NB4 (cell line): ENCODE measurements at regions not wholly inside any gene's neighbourhood (a gene's known extent, or its start where the extent isn't known, plus 50 kb on each side); places are given as distances from the start of the nearest gene placed in this dataset.

Source experiments
- DNase-seq: peaks from one replicate; pipeline ENCODE4 v3.0.0; 2010; ENCODE audit warnings: low read depth
- H3K4me3 ChIP-seq: one replicate; pipeline ENCODE4 v1.5.1; 2011; ENCODE audit warnings: mild to moderate bottlenecking, low read depth, low read length, moderate library complexity
- CTCF ChIP-seq: IDR thresholded peaks from one replicate; pipeline ENCODE4 v1.5.1; 2012; ENCODE audit warnings: low read depth, low read length
- MAX ChIP-seq: IDR thresholded peaks from 2 replicates; pipeline ENCODE4 v1.6.1; 2011; ENCODE audit warnings: low read depth, low read length
- MYC ChIP-seq: IDR thresholded peaks from 2 replicates; pipeline ENCODE4 v1.6.1; 2011; ENCODE audit warnings: low read depth, low read length
- POLR2A ChIP-seq: IDR thresholded peaks from 2 replicates; pipeline ENCODE4 v1.6.1; 2011; ENCODE audit warnings: mild to moderate bottlenecking; ENCODE audit not compliant: insufficient read length; ENCODE audit errors: extremely low read depth

GRCh38 chr2:107322416-107322815, 436.4 kb upstream of the ST6GAL2 start:
- no peak overlapping the region for H3K4me3 ChIP-seq
- TF ChIP-seq MYC (no peak), POLR2A (no peak), MAX (no peak), CTCF (no peak)
- no peak for DNase-seq

GRCh38 chr2:107323946-107324565, 438.1 kb upstream of the ST6GAL2 start:
- no peak for TF ChIP-seq POLR2A
- no peak for TF ChIP-seq MYC
- TF ChIP-seq MAX = no peak
- no peak for TF ChIP-seq CTCF
- DNase-seq = no peak
- H3K4me3 ChIP-seq = no peak overlapping the region

- DNase-seq = no peak
These were observed 440.2 kb upstream of the ST6GAL2 start for GRCh38 chr2:107325981-107326786.

GRCh38 chr2:107334306-107334705, 448.3 kb upstream of the ST6GAL2 start:
- TF ChIP-seq POLR2A (no peak), MAX (no peak), CTCF (no peak), MYC (no peak)
- no peak for DNase-seq

More at GRCh38 chr2:107325981-107326786, 440.2 kb upstream of the ST6GAL2 start:
- no peak overlapping the region for H3K4me3 ChIP-seq
- TF ChIP-seq MAX (no peak), CTCF (no peak)

GRCh38 chr2:107336526-107336925, 450.6 kb upstream of the ST6GAL2 start:
- TF ChIP-seq MYC (no peak), CTCF (no peak), MAX (no peak), POLR2A (no peak)
- H3K4me3 ChIP-seq = no peak overlapping the region
- DNase-seq = no peak

More at GRCh38 chr2:107334306-107334705, 448.3 kb upstream of the ST6GAL2 start:
- H3K4me3 ChIP-seq = no peak overlapping the region
